SK-N-DZ (cell line): ENCODE measurements at regions not wholly inside any gene's neighbourhood (a gene's known extent, or its start where the extent isn't known, plus 50 kb on each side); places are given as distances from the start of the nearest gene placed in this dataset.
"Not testable (repeated sequence)": the region's sequence is repeated elsewhere in the genome, so short reads cannot be mapped to it uniquely, and the experiment has no call there.

ENCODE experiments used
- DNase-seq: peaks from one replicate; pipeline ENCODE4 v3.0.0-alpha.2; 2015; ENCODE audit warnings: low spot score
- small RNA-seq, 2 experiments: library from RNA; depleted of rRNA; stranded (forward); fragments of <200 nt; gene quantifications; one replicate each; pipeline ENCODE3, GENCODE V24; 2014

DNA sequence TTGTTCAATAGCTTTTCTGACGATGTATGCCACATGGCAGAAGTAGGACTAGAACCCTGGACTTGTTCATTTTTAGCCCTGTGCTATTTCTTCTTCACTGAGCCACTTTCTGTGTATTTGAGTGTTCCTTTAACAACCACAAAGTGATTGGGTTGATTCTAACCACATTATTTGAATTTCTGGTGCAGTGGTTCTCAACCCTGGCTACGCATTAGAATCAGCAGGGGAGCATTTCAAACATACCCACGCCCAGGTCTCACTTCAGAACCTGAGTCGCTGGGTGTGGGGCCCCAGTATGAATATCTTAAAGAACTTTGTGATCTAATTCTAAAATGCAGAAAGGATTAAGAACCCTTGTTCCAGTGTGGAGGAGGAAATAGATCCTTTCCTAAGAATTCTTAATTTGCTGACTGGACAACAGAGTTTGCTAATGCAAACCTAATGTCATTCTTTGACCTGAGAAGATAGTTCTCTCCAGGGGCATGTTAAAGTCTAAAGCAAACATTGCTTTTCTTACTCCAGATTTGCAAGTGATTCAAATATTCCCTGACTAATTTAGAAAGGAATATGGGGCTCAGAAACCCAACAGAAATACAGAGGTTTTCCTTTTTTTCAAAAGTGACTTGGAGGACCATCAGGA is 75.4 kb upstream of the GDNF start:
- no peak for DNase-seq

DNA sequence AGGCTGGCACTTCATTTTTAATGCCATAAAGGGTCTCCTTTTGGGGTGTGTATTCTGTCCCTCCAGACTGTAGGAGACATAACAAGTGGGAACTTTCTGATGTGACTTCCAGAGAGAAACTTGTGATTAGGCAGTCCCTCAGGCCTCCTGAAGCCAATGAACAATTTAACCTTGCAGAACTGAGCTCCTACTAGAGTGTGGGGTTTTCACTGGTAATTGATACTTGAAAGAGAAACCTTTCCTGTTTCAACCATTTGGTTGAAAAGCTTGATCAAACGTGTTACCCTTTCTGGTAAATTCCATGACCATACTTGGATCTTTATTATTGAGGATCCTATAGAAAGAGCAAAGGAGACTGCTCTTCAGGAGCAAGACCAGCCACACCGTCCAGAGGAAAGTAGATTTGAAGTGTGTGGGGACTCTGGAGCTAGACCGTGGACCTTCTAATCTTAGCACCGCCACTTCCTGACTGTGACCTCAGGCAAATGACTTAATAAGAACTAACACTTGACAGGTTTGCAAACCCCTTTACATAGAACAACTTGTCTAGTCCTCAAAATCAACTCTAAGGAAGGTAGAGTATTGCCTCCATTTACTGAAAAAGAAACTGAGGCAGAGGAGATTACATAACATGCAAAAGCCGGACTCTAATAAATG is 69.9 kb upstream of the GDNF start:
- DNase-seq = not testable (repeated sequence)

DNA sequence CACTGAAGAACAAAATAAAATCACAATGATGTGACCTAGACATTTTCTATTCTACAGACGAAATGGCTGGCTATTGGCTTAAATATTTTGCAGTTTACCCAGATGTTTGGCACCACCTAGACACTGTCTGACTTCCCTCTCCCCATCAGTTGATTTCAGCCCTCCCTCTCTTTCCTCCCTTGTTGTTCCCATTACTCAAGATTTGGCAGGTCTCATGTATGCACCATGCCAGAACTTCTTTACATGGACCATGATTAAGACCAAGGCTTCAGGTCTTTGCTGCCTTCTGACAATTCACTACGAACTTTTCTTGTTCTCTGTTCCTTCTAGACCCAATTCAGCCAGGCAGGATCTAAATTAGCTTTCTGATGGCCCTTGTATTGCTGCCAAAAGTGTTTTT is 66.6 kb upstream of the GDNF start:
- no peak for DNase-seq

DNA sequence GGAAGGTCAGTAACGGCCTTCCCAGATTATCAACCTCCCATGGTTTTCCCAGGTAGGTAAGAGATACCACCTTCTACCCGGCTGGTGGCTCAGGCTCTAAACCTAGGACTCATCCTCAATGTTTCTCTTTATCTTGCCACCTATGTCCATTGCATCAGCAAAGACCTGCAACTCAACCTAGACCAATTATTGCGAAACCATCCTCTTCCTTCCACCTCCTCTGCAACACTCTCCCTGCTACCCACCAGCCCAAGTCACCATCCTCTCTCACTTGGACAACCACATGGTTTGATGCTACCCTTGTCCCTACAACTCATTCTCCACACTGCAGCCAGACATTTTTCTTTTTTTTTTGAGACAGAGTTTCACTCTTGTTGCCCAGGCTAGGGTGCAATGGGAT is 65.4 kb upstream of the GDNF start:
- DNase-seq = no peak

DNA sequence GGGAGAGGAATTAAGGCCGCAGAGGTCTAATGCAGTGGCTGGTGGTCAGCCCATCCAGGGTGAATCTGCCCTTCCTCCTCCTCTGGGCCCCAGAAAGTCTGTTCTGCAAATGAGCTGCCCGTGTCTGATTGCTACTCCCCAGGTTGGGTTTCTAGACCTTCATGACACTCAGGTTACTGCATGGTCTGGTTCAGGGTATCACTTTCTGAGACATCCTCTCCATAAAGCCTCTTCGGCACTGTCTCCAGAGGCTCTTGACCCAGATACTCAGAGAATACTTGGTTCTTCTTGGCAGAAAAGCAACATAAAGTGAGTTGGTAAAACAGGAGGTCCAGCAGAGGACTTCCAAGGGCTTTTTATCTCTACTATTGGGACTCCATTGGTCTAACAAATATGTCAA is 62.5 kb upstream of the GDNF start:
- no peak for DNase-seq

DNA sequence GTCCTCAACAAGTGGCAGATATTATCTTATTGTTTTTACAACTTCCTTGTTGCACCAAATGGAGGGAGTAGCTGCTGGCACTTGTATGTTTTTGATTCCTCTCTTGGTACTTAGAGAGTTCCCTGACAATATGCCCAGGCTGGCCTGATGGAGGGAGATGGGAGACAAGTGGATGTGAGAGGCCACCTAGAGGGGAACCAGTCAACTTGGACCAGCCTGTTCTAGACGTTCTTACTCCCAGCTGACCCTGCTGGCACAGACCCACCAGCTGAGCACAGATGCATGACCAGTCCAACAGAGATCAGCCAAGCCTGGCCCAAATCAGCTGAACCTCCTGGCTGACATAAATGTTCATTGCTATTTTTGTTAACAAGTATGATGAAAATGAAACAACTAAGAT is 60.9 kb upstream of the GDNF start:
- DNase-seq = no peak

DNA sequence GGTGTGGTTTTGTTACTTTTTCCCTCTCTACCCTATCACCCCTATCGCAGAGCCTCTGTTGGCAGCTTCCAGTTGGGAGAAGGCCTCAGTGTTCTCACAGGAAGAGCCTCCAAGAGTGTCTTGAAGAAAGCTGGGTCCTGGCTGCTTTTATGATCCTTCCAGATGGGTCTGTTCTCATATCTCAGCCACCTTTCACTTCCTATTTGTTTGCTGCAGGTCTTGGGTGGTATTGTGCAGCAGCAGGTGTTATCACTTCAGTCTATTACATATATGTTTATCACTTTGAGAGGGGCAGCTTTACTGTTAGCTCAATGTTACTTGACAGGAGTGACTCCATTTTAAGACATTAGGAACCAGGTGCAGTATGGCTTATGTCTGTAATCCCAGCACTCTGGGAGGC is 59.2 kb upstream of the GDNF start:
- DNase-seq = no peak

DNA sequence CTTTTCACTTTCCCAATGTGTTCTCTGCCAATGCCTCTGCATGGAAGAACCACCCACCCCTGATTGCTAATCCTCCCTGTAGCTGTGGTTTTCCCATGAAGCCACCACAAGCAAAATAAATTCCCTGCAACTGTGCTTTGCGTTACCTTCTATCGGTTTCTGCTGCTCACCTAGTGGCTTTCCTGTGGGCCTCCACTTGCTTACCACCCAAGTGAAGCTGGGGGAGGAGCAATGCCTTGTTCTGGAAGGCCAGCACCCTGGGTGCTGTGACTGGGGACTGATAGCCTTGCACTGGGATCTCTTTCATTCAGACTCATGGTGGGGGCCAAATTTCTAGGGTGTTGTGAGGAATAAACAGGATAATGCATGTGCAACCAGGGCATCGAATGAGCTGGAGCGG is 56.3 kb upstream of the GDNF start:
- DNase-seq = no peak

DNA sequence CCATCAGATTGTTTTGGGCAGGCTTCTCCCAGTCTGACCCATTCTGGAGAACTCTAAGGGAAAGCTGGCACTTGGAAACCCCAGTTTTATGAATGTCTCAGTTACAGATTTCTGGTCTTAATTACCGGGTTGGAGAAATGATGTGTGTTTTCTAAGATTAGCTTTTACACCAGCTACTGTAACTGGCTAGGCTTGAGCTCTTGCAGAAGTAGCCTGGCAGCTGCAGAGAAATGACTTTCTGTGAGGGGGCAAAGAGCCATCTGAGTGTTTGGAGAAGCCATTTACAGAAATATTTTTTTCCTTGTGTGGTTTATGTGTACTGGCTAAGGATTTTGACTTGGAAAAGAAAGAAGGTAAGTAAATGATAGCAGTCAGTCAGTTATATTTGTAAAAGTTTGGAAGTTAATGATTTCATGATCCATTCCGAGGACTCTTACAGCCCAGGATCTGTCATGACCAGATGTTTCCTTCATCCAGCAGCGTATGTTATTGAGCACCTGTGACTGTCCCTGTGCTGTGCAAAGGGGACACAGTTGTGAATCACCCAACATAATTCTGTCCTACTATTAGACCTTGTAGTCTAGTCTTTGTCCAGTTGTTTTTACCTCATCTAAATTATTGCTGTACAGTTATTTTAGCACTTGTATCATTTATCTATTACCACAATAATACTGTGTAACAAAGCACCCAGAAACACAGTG is 53.7 kb upstream of the GDNF start:
- no peak for DNase-seq

DNA sequence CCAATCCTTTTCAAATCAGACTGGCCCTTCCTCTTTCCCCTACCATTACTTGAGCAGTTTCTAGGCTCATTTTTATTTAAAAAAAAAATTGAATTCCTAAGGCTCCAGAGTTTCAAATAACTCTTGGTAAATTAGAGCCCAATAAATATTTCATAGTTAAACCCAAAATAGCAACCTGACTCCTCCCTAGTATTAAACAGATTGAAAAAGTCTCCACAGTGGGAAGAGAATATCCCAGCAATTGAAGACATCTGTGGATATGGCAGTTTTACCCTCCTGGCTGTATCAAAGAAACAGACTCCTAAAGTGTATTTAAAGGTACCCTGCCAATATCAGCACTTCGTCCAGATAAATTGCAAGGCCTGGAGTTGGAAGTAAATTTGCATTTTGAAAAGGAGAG is 52.7 kb upstream of the GDNF start:
- DNase-seq = no peak

DNA sequence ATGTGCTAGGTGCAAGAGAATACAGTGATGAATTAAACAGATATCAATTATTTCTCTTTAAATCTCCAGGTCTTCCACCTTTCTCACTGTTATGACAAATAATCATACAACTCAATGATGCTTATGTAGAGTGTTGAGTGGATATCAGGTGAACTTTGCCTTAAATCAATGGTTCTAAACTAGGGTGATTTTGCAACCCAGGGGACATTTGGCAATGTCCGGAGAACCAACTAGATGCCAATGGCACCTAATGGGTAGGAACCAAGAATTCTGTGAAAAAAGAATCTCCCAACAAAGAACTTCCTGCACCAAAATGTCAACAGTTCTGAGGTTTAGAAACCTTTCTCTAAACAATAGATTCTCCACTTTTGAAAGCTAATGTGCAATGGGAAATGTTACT is 52.0 kb upstream of the GDNF start:
- DNase-seq = no peak

DNA sequence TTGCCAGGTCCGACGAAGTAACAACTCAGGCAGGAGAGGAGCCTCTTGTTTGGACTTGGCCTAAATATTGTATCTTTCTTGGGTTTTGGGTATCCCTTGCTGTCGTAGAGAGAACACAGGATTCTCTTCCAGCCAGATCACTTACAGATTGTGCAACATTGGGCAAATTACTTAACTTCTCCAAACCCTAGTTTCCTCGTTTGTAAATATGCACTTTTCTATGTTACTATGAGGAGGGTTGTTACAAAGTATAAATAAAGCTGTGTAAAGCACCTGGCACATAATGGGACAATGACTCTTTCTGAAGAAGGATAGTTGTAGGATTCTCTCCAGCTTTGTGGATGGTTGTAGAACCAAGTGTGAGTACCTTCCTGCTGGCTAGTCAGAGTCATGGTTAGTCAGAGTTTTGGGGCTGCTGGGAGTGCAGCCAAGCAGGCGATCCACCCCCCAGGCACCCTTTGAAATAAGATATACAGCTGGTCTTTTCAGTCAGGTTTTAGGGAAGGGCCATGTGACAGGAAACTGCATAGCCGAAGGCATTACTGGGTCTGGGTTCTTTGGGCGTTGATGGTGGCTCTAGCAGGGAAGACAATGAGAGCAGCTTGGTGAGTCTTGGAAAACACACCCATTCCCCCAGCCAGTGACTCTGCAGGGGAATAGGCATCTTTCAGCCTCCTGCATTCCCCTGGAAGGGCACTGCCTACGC is 49.9 kb upstream of the GDNF start:
- DNase-seq = no peak

Small RNAs in the stretch of these regions (small RNA-seq; reads per million reads assigned to genes)
- gene LINC02110 = 0 reads per million in 2 experiments
